Activated CD8-positive, alpha-beta T cell treated with anti-CD3 and anti-CD28 coated beads for 36 hours (primary cell): ENCODE measurements at regions not wholly inside any gene's neighbourhood (a gene's known extent, or its start where the extent isn't known, plus 50 kb on each side); places are given as distances from the start of the nearest gene placed in this dataset.

Experiments
- ATAC-seq: fragments of 200-7000 bp; cut with Tn5 transposase; one replicate; pipeline ENCODE4 v1.10.0; 2021; ENCODE audit warnings: mild to moderate bottlenecking, moderate library complexity
- CTCF ChIA-PET: fragments of 350-600 bp; sonication (Branson Sonifier 250); formaldehyde crosslinking; loops from one replicate; lab custom pipeline; 2021; ENCODE audit warnings: antibody characterized with exemption; lab: Charles Lee
- POLR2A ChIA-PET: fragments of 350-600 bp; sonication (Branson Sonifier 250); formaldehyde crosslinking; loops from one replicate; lab custom pipeline; 2021; ENCODE audit warnings: antibody characterized with exemption; lab: Charles Lee
- DNase-seq: peaks from one replicate; pipeline ENCODE4 v3.0.0-alpha.2; 2020
- H3K27ac Mint-ChIP-seq: one replicate; pipeline ENCODE4 v1.8.0; 2021; ENCODE audit warnings: mild to moderate bottlenecking, mixed read lengths
- H3K27me3 Mint-ChIP-seq: one replicate; pipeline ENCODE4 v1.8.0; 2021; ENCODE audit warnings: mixed read lengths
- H3K36me3 Mint-ChIP-seq: one replicate; pipeline ENCODE4 v1.8.0; 2021; ENCODE audit warnings: low read depth, mixed read lengths
- H3K4me1 Mint-ChIP-seq: one replicate; pipeline ENCODE4 v1.8.0; 2021; ENCODE audit warnings: low read depth, mixed read lengths
- H3K4me3 Mint-ChIP-seq: one replicate; pipeline ENCODE4 v1.8.0; 2021; ENCODE audit warnings: mild to moderate bottlenecking, moderate library complexity, mixed read lengths
- H3K9me3 Mint-ChIP-seq: one replicate; pipeline ENCODE4 v1.8.0; 2021; ENCODE audit warnings: mixed read lengths
- intact Hi-C: fragments of 100-400 bp; cut with micrococcal nuclease; formaldehyde crosslinking; loops from one replicate; pipeline ENCODE4 v1.10.0; 2022
- TF ChIP-seq, protein P1 (sequence below): fragments of 200-600 bp; IDR thresholded peaks from one replicate; pipeline ENCODE4 v1.8.0; 2022; ENCODE audit warnings: antibody characterized with exemption, mild to moderate bottlenecking

GRCh38 chr2:118557791-118558190 is 289.7 kb downstream of the EN1 start:
- intact Hi-C loops = no loop called here
- Mint-ChIP-seq H3K4me3 (no peak overlapping the region), H3K27me3 (peaks cover 8% of the 10 kb centered on the region), H3K27ac (no peak overlapping the region), H3K9me3 (peaks cover 1% of the 10 kb centered on the region), H3K36me3 (no peaks in the 10 kb centered on the region), H3K4me1 (no peaks in the 10 kb centered on the region)
- TF ChIP-seq, protein P1, sequence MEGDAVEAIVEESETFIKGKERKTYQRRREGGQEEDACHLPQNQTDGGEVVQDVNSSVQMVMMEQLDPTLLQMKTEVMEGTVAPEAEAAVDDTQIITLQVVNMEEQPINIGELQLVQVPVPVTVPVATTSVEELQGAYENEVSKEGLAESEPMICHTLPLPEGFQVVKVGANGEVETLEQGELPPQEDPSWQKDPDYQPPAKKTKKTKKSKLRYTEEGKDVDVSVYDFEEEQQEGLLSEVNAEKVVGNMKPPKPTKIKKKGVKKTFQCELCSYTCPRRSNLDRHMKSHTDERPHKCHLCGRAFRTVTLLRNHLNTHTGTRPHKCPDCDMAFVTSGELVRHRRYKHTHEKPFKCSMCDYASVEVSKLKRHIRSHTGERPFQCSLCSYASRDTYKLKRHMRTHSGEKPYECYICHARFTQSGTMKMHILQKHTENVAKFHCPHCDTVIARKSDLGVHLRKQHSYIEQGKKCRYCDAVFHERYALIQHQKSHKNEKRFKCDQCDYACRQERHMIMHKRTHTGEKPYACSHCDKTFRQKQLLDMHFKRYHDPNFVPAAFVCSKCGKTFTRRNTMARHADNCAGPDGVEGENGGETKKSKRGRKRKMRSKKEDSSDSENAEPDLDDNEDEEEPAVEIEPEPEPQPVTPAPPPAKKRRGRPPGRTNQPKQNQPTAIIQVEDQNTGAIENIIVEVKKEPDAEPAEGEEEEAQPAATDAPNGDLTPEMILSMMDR = no peak
- DNase-seq = no peak
- ChIA-PET CTCF (interaction anchor here (1.5 kb wide), 1 partner anchor 18 kb away, joined by 5 read pairs; no protein-coding TSS in a partner anchor), POLR2A (no interaction called here)
- ATAC-seq = no peak

DNA sequence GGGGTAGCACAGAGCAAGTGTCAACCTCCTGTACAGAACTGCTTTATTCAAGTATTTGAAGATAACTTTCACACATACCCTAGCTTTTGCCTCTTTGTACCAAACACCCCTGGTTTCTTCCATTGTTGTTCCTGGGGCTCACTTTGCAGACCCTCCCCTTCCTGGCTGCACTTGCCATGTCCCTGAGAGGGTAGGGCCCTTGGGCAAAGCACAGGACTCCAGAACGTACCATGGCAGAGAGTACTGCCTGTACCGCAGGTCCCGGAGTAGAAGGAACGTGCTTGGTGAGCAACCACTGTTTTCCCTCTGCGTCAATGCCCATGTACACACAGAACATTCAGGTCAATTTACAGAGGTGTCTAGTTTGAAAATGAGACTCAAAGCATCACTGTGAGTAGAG is 290.4 kb downstream of the EN1 start:
- no peak for ATAC-seq
- peaks cover 1% of the 10 kb centered on the region for H3K9me3 Mint-ChIP-seq
- intact Hi-C loops = no loop called here
- no peak for DNase-seq
- ChIA-PET CTCF (interaction anchor here (1.5 kb wide), 1 partner anchor 18 kb away, joined by 5 read pairs; no protein-coding TSS in a partner anchor), POLR2A (no interaction called here)
- peaks cover 8% of the 10 kb centered on the region for H3K27me3 Mint-ChIP-seq
- H3K36me3 Mint-ChIP-seq = no peaks in the 10 kb centered on the region
- H3K4me3 Mint-ChIP-seq = no peak overlapping the region
- no peaks in the 10 kb centered on the region for H3K4me1 Mint-ChIP-seq
- no peak overlapping the region for H3K27ac Mint-ChIP-seq
- TF ChIP-seq, protein P1 = no peak

DNA sequence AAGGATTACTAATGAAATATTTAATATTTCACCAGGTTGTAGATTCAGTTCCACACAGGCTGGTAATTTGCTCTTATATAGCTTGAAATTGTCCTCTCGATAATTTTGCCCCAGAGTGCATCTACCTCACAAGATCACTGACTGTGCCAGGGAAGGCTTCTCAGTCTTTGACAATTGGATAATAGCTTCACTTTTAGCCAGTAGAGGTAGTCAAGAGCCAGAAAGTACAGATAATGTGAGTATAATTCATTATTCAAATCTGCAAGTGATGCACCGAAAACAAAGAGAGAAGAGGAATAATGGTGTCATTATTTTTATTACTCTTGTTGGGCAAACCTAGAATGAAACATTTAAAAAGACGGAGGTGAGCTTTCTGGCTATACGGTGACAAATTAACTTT is 292.8 kb downstream of the EN1 start:
- POLR2A ChIA-PET = no interaction called here
- Mint-ChIP-seq H3K4me3 (no peak overlapping the region), H3K4me1 (no peaks in the 10 kb centered on the region), H3K27me3 (peaks cover 3% of the 10 kb centered on the region), H3K36me3 (no peaks in the 10 kb centered on the region), H3K27ac (no peak overlapping the region), H3K9me3 (peaks cover 1% of the 10 kb centered on the region)
- CTCF ChIA-PET = interaction anchor here (0.8 kb wide), 1 partner anchor 20 kb away, joined by 3 read pairs; no protein-coding TSS in a partner anchor
- ATAC-seq (no peak), DNase-seq (no peak)
- intact Hi-C loops = no loop called here
- TF ChIP-seq, protein P1 = no peak

GRCh38 chr2:118549503-118549902 is 297.9 kb downstream of the EN1 start:
- no peaks in the 10 kb centered on the region for H3K36me3 Mint-ChIP-seq
- peaks cover 3% of the 10 kb centered on the region for H3K27me3 Mint-ChIP-seq
- ATAC-seq (no peak), DNase-seq (no peak)
- H3K9me3 Mint-ChIP-seq = no peaks in the 10 kb centered on the region
- no peak overlapping the region for H3K27ac Mint-ChIP-seq
- intact Hi-C loops = no loop called here
- H3K4me1 Mint-ChIP-seq = no peaks in the 10 kb centered on the region
- CTCF ChIA-PET = no interaction called here
- H3K4me3 Mint-ChIP-seq = no peak overlapping the region
- POLR2A ChIA-PET = no interaction called here
- TF ChIP-seq, protein P1 = no peak

DNA sequence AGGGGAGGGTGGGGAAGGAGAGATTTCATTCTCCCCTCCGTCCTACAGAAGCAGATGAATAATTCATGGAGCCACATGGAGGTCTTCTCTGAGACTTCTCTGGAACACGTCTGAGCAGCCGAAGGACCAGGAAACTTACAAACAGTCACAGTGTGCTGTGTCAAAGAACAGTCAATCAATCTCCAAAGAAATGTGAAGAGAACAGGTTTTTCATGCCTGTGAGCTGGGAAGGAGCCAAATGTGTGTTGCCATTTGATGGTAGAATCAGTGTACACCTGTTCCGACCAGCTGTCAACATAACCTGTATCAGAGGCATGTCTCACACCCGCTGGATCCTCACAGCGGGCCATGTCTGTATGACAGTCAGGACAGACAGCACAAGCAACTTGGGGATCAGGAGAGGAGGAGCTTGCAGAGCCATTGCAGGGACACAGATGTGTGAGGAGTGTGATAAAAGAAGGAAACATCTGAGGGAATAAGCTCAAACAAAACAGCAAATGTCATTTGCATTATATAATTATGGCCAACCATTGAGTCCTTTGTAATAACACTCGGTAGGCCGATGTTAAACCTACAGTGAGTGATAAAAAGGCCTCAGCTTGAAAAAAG is 298.5 kb downstream of the EN1 start:
- peaks cover 2% of the 10 kb centered on the region for H3K27me3 Mint-ChIP-seq
- ATAC-seq (no peak), DNase-seq (no peak)
- H3K36me3 Mint-ChIP-seq = no peaks in the 10 kb centered on the region
- intact Hi-C loops = no loop called here
- H3K4me3 Mint-ChIP-seq = no peak overlapping the region
- CTCF ChIA-PET = no interaction called here
- no peaks in the 10 kb centered on the region for H3K4me1 Mint-ChIP-seq
- no peak overlapping the region for H3K27ac Mint-ChIP-seq
- H3K9me3 Mint-ChIP-seq = no peaks in the 10 kb centered on the region
- TF ChIP-seq, protein P1 = no peak
- POLR2A ChIA-PET = no interaction called here
